WERI-Rb-1 (cell line): ENCODE measurements at regions not wholly inside any gene's neighbourhood (a gene's known extent, or its start where the extent isn't known, plus 50 kb on each side); places are given as distances from the start of the nearest gene placed in this dataset.

ENCODE experiments used
- DNase-seq: peaks from one replicate; pipeline ENCODE4 v3.0.0-alpha.2; 2020
- H3K27ac ChIP-seq: fragments of 250-450 bp; sonication (Bioruptor Pico); 2 replicates; pipeline ENCODE4 v1.5.1; 2020; ENCODE audit warnings: mild to moderate bottlenecking, moderate library complexity
- H3K27me3 ChIP-seq: fragments of 250-450 bp; sonication (Bioruptor Pico); 2 replicates; pipeline ENCODE4 v1.5.1; 2021; ENCODE audit warnings: mild to moderate bottlenecking, low read depth, moderate library complexity; ENCODE audit not compliant: insufficient read depth, severe bottlenecking
- H3K36me3 ChIP-seq: fragments of 250-450 bp; sonication (Bioruptor Pico); 2 replicates; pipeline ENCODE4 v1.5.1; 2020; ENCODE audit warnings: mild to moderate bottlenecking, moderate library complexity
- H3K4me3 ChIP-seq: 2 replicates; pipeline ENCODE4 v1.5.1; 2011; ENCODE audit warnings: low read depth, mild to moderate bottlenecking, control low read depth, low read length
- H3K9me3 ChIP-seq: fragments of 250-450 bp; sonication (Bioruptor Pico); 2 replicates; pipeline ENCODE4 v1.5.1; 2021; ENCODE audit warnings: mild to moderate bottlenecking, moderate library complexity; ENCODE audit not compliant: severe bottlenecking
- CTCF ChIP-seq: IDR thresholded peaks from 2 replicates; pipeline ENCODE4 v1.5.1; 2011; ENCODE audit warnings: low read depth, mild to moderate bottlenecking, control low read depth, inconsistent platforms, low read length

- no peak for TF ChIP-seq CTCF
- no peaks in the 10 kb centered on the region for H3K27me3 ChIP-seq
- no peaks in the 10 kb centered on the region for H3K36me3 ChIP-seq
- DNase-seq, result no peak
- no peak overlapping the region for H3K4me3 ChIP-seq
- H3K9me3 ChIP-seq, result no peaks in the 10 kb centered on the region
- no peak overlapping the region for H3K27ac ChIP-seq
These were observed 718.9 kb downstream of the EPHA7 start for GRCh38 chr6:92700411-92700810.

GRCh38 chr6:92690997-92691599 lies 728.3 kb downstream of the EPHA7 start:
- H3K27me3 ChIP-seq, result no peaks in the 10 kb centered on the region
- no peak overlapping the region for H3K4me3 ChIP-seq
- no peak for DNase-seq
- no peak overlapping the region for H3K27ac ChIP-seq
- TF ChIP-seq CTCF, result no peak
- no peaks in the 10 kb centered on the region for H3K9me3 ChIP-seq
- no peaks in the 10 kb centered on the region for H3K36me3 ChIP-seq

- TF ChIP-seq CTCF, result no peak
- Histone ChIP-seq H3K27me3 (no peaks in the 10 kb centered on the region), H3K4me3 (no peak overlapping the region), H3K27ac (no peak overlapping the region), H3K9me3 (no peaks in the 10 kb centered on the region), H3K36me3 (no peaks in the 10 kb centered on the region)
- no peak for DNase-seq
These were observed 731.0 kb downstream of the EPHA7 start for GRCh38 chr6:92688342-92688741.

GRCh38 chr6:92687278-92687677 lies 732.1 kb downstream of the EPHA7 start:
- no peak for DNase-seq
- Histone ChIP-seq H3K36me3 (no peaks in the 10 kb centered on the region), H3K9me3 (no peaks in the 10 kb centered on the region), H3K4me3 (no peak overlapping the region), H3K27me3 (no peaks in the 10 kb centered on the region), H3K27ac (no peak overlapping the region)
- TF ChIP-seq CTCF, result no peak

- H3K4me3 ChIP-seq, result no peak overlapping the region
- H3K36me3 ChIP-seq, result no peaks in the 10 kb centered on the region
- TF ChIP-seq CTCF, result no peak
- DNase-seq, result no peak
- no peaks in the 10 kb centered on the region for H3K9me3 ChIP-seq
- H3K27me3 ChIP-seq, result no peaks in the 10 kb centered on the region
- H3K27ac ChIP-seq, result no peak overlapping the region
These were observed 735.0 kb downstream of the EPHA7 start for GRCh38 chr6:92684386-92684785.

GRCh38 chr6:92683748-92684147 lies 735.6 kb downstream of the EPHA7 start:
- no peaks in the 10 kb centered on the region for H3K36me3 ChIP-seq
- no peak for DNase-seq
- H3K27me3 ChIP-seq, result no peaks in the 10 kb centered on the region
- H3K9me3 ChIP-seq, result no peaks in the 10 kb centered on the region
- no peak overlapping the region for H3K4me3 ChIP-seq
- no peak for TF ChIP-seq CTCF
- H3K27ac ChIP-seq, result no peak overlapping the region
